GM12878 (cell line): ENCODE measurements at regions not wholly inside any gene's neighbourhood (a gene's known extent, or its start where the extent isn't known, plus 50 kb on each side); places are given as distances from the start of the nearest gene placed in this dataset.

Source experiments
- ATAC-seq: fragments of 200-7000 bp; cut with Tn5 transposase; 3 replicates; pipeline ENCODE4 v1.9.1; 2020; ENCODE audit warnings: mild to moderate bottlenecking, moderate library complexity
- BruUV-seq: library from RNA; stranded (reverse); fragments of 400-500 nt; replicated peaks from 2 replicates; lab custom pipeline; 2021; lab: Mats Ljungman, UMichigan
- CTCF ChIA-PET: fragments of 300-600 bp; sonication (Branson Sonifier 250); formaldehyde crosslinking; extraction: SDS; loops from one replicate; lab custom pipeline; 2021; ENCODE audit warnings: inconsistent platforms; lab: Yijun Ruan, JAX
- POLR2A ChIA-PET: fragments of 350-600 bp; formaldehyde crosslinking; extraction: SDS; loops from one replicate; lab custom pipeline; 2021; ENCODE audit warnings: inconsistent platforms; lab: Charles Lee
- RAD21 ChIA-PET: fragments of 300-600 bp; sonication (Branson Sonifier 250); formaldehyde crosslinking; loops from one replicate; lab custom pipeline; 2023; ENCODE audit warnings: antibody characterized with exemption; ENCODE audit not compliant: unreplicated experiment; lab: Charles Lee
- SMC1A ChIA-PET: fragments of 300-600 bp; sonication (Branson Sonifier 250); formaldehyde crosslinking; loops from one replicate; lab custom pipeline; 2023; ENCODE audit not compliant: unreplicated experiment, uncharacterized antibody; lab: Charles Lee
- DNase-seq: peaks from one replicate; pipeline ENCODE4 v3.0.0-alpha.2; 2011; ENCODE audit warnings: low read depth, low spot score
- FAIRE-seq: peaks from 3 replicates; lab custom pipeline; 2011; peaks lifted over from hg19 to GRCh38; lab: Jason Lieb, UNC
- H2AFZ ChIP-seq: 2 replicates; pipeline ENCODE4 v1.6.0; 2011; ENCODE audit warnings: low read depth, low read length, control low read depth; ENCODE audit not compliant: control insufficient read depth
- H3K27ac ChIP-seq: 2 replicates; pipeline ENCODE4 v1.5.1; 2011; ENCODE audit warnings: control low read depth; ENCODE audit not compliant: control insufficient read depth, insufficient read depth
- H3K27me3 ChIP-seq, 2 experiments: replicated peaks in 1 of 2; 2 replicates each; pipeline versions ENCODE4 v1.6.0 to v1.6.1; 2011; ENCODE audit warnings: low read length in 1 of 2; ENCODE audit not compliant: control insufficient read depth in 2 of 2, insufficient read depth in 2 of 2
- H3K36me3 ChIP-seq, 2 experiments: 2 replicates each; pipeline ENCODE4 v1.5.1; 2011; ENCODE audit warnings: low read length in 1 of 2; ENCODE audit not compliant: control insufficient read depth in 2 of 2, insufficient read depth in 2 of 2
- H3K4me1 ChIP-seq: 2 replicates; pipeline ENCODE4 v1.6.1; 2011; ENCODE audit warnings: mild to moderate bottlenecking, low read length, moderate library complexity, mixed read lengths; ENCODE audit not compliant: control insufficient read depth, insufficient read depth
- H3K4me2 ChIP-seq: 2 replicates; pipeline ENCODE4 v1.6.0; 2011; ENCODE audit warnings: control low read depth; ENCODE audit not compliant: control insufficient read depth, insufficient read depth
- H3K4me3 ChIP-seq: fragments of 200-600 bp; sonication (generic); 2 replicates; pipeline ENCODE4 v1.5.1; 2016
- H3K79me2 ChIP-seq: 2 replicates; pipeline ENCODE4 v1.6.0; 2011; ENCODE audit warnings: low read length; ENCODE audit not compliant: control insufficient read depth, insufficient read depth
- H3K9ac ChIP-seq: 2 replicates; pipeline ENCODE4 v1.8.0; 2011; ENCODE audit warnings: low read length, control low read depth, mixed read lengths; ENCODE audit not compliant: control insufficient read depth, insufficient read depth
- H3K9me3 ChIP-seq: replicated peaks from 3 replicates; pipeline ENCODE4 v1.5.1; 2011; ENCODE audit warnings: mild to moderate bottlenecking, low read length; ENCODE audit not compliant: control insufficient read depth, insufficient read depth
- H4K20me1 ChIP-seq: 2 replicates; pipeline ENCODE4 v1.6.0; 2011; ENCODE audit not compliant: control insufficient read depth, insufficient read depth
- DPF2 ChIP-seq: fragments of 450-650 bp; IDR thresholded peaks from 2 replicates; pipeline ENCODE4 v1.6.1; 2017; ENCODE audit warnings: mild to moderate bottlenecking
- FOXM1 ChIP-seq: IDR thresholded peaks from 2 replicates; pipeline ENCODE4 v1.6.1; 2012; ENCODE audit warnings: low read depth, mild to moderate bottlenecking, inconsistent platforms, low read length, moderate library complexity
- HCFC1 ChIP-seq: fragments of 150-350 bp; IDR thresholded peaks from 2 replicates; pipeline ENCODE4 v1.6.1; 2014; ENCODE audit warnings: low read length
- HDGF ChIP-seq: fragments of 450-650 bp; IDR thresholded peaks from 2 replicates; pipeline ENCODE4 v1.6.1; 2016; ENCODE audit warnings: antibody characterized with exemption
- IRF4 ChIP-seq: IDR thresholded peaks from 2 replicates; pipeline ENCODE4 v1.6.1; 2011; ENCODE audit warnings: low read depth, low read length
- JUND ChIP-seq: IDR thresholded peaks from 2 replicates; pipeline ENCODE4 v1.6.1; 2012; ENCODE audit warnings: low read depth, mild to moderate bottlenecking, low read length, improper control_type of control experiment, moderate library complexity
- KAT2A ChIP-seq: conservative IDR thresholded peaks from 2 replicates; pipeline ENCODE4 v1.6.1; 2011; ENCODE audit warnings: low read depth, low read length; ENCODE audit not compliant: control insufficient read depth
- NFXL1 ChIP-seq: fragments of 450-650 bp; IDR thresholded peaks from 2 replicates; pipeline ENCODE4 v1.6.1; 2017; ENCODE audit warnings: antibody characterized with exemption, mild to moderate bottlenecking, borderline replicate concordance
- POLR2AphosphoS5 ChIP-seq: IDR thresholded peaks from 2 replicates; pipeline ENCODE4 v1.6.1; 2011; ENCODE audit warnings: mild to moderate bottlenecking, low read length, inconsistent platforms
- POU2F2 ChIP-seq: IDR thresholded peaks from 3 replicates; pipeline ENCODE4 v1.6.1; 2011; ENCODE audit warnings: low read depth, mild to moderate bottlenecking, low read length, borderline replicate concordance
- SREBF1 ChIP-seq: IDR thresholded peaks from 2 replicates; pipeline ENCODE4 v1.6.1; 2012; ENCODE audit warnings: mild to moderate bottlenecking, low read length
- SREBF2 ChIP-seq: IDR thresholded peaks from 2 replicates; pipeline ENCODE4 v1.6.1; 2012; ENCODE audit warnings: mild to moderate bottlenecking, low read length
- SUZ12 ChIP-seq: fragments of 200-600 bp; sonication (generic); IDR thresholded peaks from one replicate; pipeline ENCODE4 v1.6.1; 2018; ENCODE audit warnings: antibody characterized with exemption, mild to moderate bottlenecking; ENCODE audit not compliant: unreplicated experiment
- TAF1 ChIP-seq: IDR thresholded peaks from 2 replicates; pipeline ENCODE4 v1.6.1; 2011; ENCODE audit warnings: mild to moderate bottlenecking, low read depth, low read length, borderline replicate concordance
- TCF3 ChIP-seq: IDR thresholded peaks from 2 replicates; pipeline ENCODE4 v1.6.1; 2012; ENCODE audit warnings: low read depth, mild to moderate bottlenecking, low read length, borderline replicate concordance; ENCODE audit not compliant: insufficient read depth
- USF1 ChIP-seq: IDR thresholded peaks from 2 replicates; pipeline ENCODE4 v1.6.1; 2011; ENCODE audit warnings: borderline replicate concordance, low read depth, mild to moderate bottlenecking, moderate library complexity, mixed read lengths, low read length; ENCODE audit not compliant: insufficient read depth; ENCODE audit errors: extremely low read length
- USF2 ChIP-seq: IDR thresholded peaks from 2 replicates; pipeline ENCODE4 v1.6.1; 2011; ENCODE audit warnings: low read depth, low read length, improper control_type of control experiment, borderline replicate concordance
- ZBED1 ChIP-seq: IDR thresholded peaks from 2 replicates; pipeline ENCODE4 v1.6.1; 2016; ENCODE audit warnings: borderline replicate concordance
- ZNF24 ChIP-seq: fragments of 450-650 bp; IDR thresholded peaks from 2 replicates; pipeline ENCODE4 v1.6.1; 2017; ENCODE audit warnings: antibody characterized with exemption, mild to moderate bottlenecking
- ZNF384 ChIP-seq: IDR thresholded peaks from 2 replicates; pipeline ENCODE4 v1.6.1; 2012; ENCODE audit warnings: low read depth, mild to moderate bottlenecking, low read length, improper control_type of control experiment, borderline replicate concordance
- WGBS: methylation state at CpG from one replicate; pipeline ENCODE4 v1.1.6; 2016; ENCODE audit warnings: low lambda C conversion rate; ENCODE audit not compliant: insufficient replicate concordance, insufficient coverage; ENCODE audit errors: missing lambda C conversion rate; 5-methylcytosine and 5-hydroxymethylcytosine counted together
- in situ Hi-C: fragments of 300-500 bp; cut with MboI; formaldehyde crosslinking; loops from 9 replicates; pipeline ENCODE4 v1.14.3; 2018; ENCODE audit warnings: mixed read lengths
- intact Hi-C: fragments of 100-400 bp; cut with micrococcal nuclease; formaldehyde crosslinking; loops from one replicate; pipeline ENCODE4 v1.14.2; 2022; ENCODE audit not compliant: unreplicated experiment
- TF ChIP-seq, protein P1 (sequence below): fragments of 450-650 bp; IDR thresholded peaks from 2 replicates; pipeline ENCODE4 v1.6.1; 2017; ENCODE audit warnings: low read depth, mild to moderate bottlenecking, moderate library complexity

GRCh38 chr19:20482721-20483120 lies 82.9 kb downstream of the ZNF737 start (continued):
- no peak for TF ChIP-seq JUND
- no peak for TF ChIP-seq POU2F2
- TF ChIP-seq KAT2A, result no peak

DNA sequence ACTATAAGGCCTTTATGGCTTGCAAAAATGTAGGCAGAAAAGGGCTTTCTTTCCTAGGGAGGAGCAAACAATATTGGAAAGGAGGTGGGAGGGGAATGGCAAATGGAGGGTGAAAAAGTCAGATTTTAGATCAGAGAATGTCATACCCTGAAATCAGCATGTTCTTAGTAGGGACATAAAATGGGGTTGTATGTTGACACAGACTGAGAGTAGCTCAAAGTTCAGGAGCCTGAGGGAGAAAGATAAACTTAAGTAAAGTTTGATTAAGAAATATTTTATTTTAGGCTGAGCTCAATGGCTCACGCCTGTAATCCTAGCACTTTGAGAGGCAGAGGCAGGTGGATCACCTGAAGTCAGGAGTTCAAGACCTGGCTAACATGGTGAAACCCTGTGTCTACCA lies 83.8 kb downstream of the ZNF737 start:
- WGBS, result 0% methylated on average over 1 of the region's 1 CpG
- H2AFZ ChIP-seq, result no peak overlapping the region

More for the DNA sequence above, 83.8 kb downstream of the ZNF737 start:
- H3K27me3 ChIP-seq, result no peaks in the 10 kb centered on the region
- H3K9ac ChIP-seq, result no peak overlapping the region
- TF ChIP-seq ZBED1 (no peak), SUZ12 (no peak), NFXL1 (no peak), POU2F2 (no peak), HDGF (no peak), POLR2AphosphoS5 (no peak), TCF3 (no peak), USF2 (no peak), FOXM1 (no peak), ZNF24 (no peak), SREBF1 (no peak), IRF4 (no peak), ZNF384 (no peak), TAF1 (no peak), USF1 (no peak), HCFC1 (no peak), SREBF2 (no peak), DPF2 (no peak)
- TF ChIP-seq, protein P1, sequence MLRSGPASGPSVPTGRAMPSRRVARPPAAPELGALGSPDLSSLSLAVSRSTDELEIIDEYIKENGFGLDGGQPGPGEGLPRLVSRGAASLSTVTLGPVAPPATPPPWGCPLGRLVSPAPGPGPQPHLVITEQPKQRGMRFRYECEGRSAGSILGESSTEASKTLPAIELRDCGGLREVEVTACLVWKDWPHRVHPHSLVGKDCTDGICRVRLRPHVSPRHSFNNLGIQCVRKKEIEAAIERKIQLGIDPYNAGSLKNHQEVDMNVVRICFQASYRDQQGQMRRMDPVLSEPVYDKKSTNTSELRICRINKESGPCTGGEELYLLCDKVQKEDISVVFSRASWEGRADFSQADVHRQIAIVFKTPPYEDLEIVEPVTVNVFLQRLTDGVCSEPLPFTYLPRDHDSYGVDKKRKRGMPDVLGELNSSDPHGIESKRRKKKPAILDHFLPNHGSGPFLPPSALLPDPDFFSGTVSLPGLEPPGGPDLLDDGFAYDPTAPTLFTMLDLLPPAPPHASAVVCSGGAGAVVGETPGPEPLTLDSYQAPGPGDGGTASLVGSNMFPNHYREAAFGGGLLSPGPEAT, result no peak
- BruUV-seq, result no TSS peak
- POLR2A ChIA-PET, result no interaction called here
- H3K4me2 ChIP-seq, result no peak overlapping the region
- no peaks in the 10 kb centered on the region for H3K79me2 ChIP-seq
- DNase-seq, result no peak
- RAD21 ChIA-PET, result no interaction called here
- H4K20me1 ChIP-seq, result no peaks in the 10 kb centered on the region
- H3K36me3 ChIP-seq, result no peaks in the 10 kb centered on the region
- ATAC-seq, result no peak
- no peaks in the 10 kb centered on the region for H3K4me1 ChIP-seq
- no peak overlapping the region for H3K27ac ChIP-seq
- CTCF ChIA-PET, result no interaction called here
- in situ Hi-C loops, result no loop called here
- no peaks in the 10 kb centered on the region; the same call in 2 of the 3 replicates for H3K9me3 ChIP-seq
- SMC1A ChIA-PET, result no interaction called here
- H3K4me3 ChIP-seq, result no peak overlapping the region
- FAIRE-seq, result no peak
- intact Hi-C loops, result no loop called here
